T-cell (primary cell): ENCODE measurements at regions not wholly inside any gene's neighbourhood (a gene's known extent, or its start where the extent isn't known, plus 50 kb on each side); places are given as distances from the start of the nearest gene placed in this dataset.

Source experiments
- ATAC-seq, 4 experiments: fragments of 200-7000 bp in 3 of 4; fragments of 150-1000 bp in 1 of 4; cut with Tn5 transposase; replicated peaks in 1 of 4; 1 replicate in 3 of 4; 2 replicates in 1 of 4; pipeline ENCODE4 v1.10.0; 2021; ENCODE audit warnings: moderate library complexity in 3 of 4, mild to moderate bottlenecking in 2 of 4, moderate number of reproducible peaks in 1 of 4
- CTCF ChIA-PET, 2 donors: fragments of 300-600 bp; sonication (Branson Sonifier 250); formaldehyde crosslinking; loops; one replicate each; lab custom pipeline; 2022; ENCODE audit warnings: antibody characterized with exemption in 2 of 2; lab: Charles Lee
- POLR2A ChIA-PET, 2 donors: fragments of 300-600 bp; sonication (Branson Sonifier 250); formaldehyde crosslinking; loops; one replicate each; lab custom pipeline; 2022; ENCODE audit warnings: antibody characterized with exemption in 2 of 2; lab: Charles Lee
- DNase-seq, 35 experiments: peaks; one replicate each; pipeline versions ENCODE4 v3.0.0 to v3.0.0-alpha.2; 2013 to 2023
- H3K27ac ChIP-seq: one replicate; pipeline ENCODE4 v1.5.1; 2013; ENCODE audit warnings: low read length
- H3K27me3 ChIP-seq, 2 experiments: replicated peaks in 1 of 2; 1 replicate in 1 of 2; 2 replicates in 1 of 2; pipeline versions ENCODE4 v1.6.1 to v1.7.0; 2013; ENCODE audit warnings: low read length in 1 of 2, mixed read lengths in 1 of 2; ENCODE audit not compliant: control insufficient read depth in 2 of 2, insufficient read depth in 2 of 2; ENCODE audit errors: extremely low read depth in 1 of 2
- H3K36me3 ChIP-seq, 2 donors: 1 replicate in 1 of 2; 2 replicates in 1 of 2; pipeline versions ENCODE4 v1.6.1 to v1.7.0; 2013; ENCODE audit warnings: low read length in 1 of 2; ENCODE audit not compliant: control insufficient read depth in 2 of 2, insufficient read depth in 1 of 2; ENCODE audit errors: extremely low read depth in 1 of 2
- H3K4me1 ChIP-seq, 2 experiments: 1 replicate in 1 of 2; 2 replicates in 1 of 2; pipeline versions ENCODE4 v1.6.1 to v1.7.0; 2013; ENCODE audit warnings: low read length in 2 of 2, mixed read lengths in 1 of 2; ENCODE audit not compliant: insufficient read depth in 2 of 2, control insufficient read depth in 1 of 2; ENCODE audit errors: extremely low read depth in 1 of 2
- H3K4me3 ChIP-seq, 2 donors: 1 replicate in 1 of 2; 2 replicates in 1 of 2; pipeline versions ENCODE4 v1.5.1 to v1.7.0; 2013; ENCODE audit warnings: mild to moderate bottlenecking in 2 of 2, low read length in 1 of 2, moderate library complexity in 1 of 2; ENCODE audit not compliant: control insufficient read depth in 1 of 2; ENCODE audit errors: extremely low read depth in 1 of 2
- H3K9me3 ChIP-seq: 2 replicates; pipeline ENCODE4 v1.7.0; 2013
- H3K27ac Mint-ChIP-seq, 2 donors: one replicate each; pipeline ENCODE4 v1.8.0; 2020 to 2021; ENCODE audit warnings: mild to moderate bottlenecking in 2 of 2, mixed read lengths in 2 of 2
- H3K27me3 Mint-ChIP-seq, 2 donors: one replicate each; pipeline ENCODE4 v1.8.0; 2021 to 2022; ENCODE audit warnings: mixed read lengths in 2 of 2
- H3K36me3 Mint-ChIP-seq: one replicate; pipeline ENCODE4 v1.8.0; 2021; ENCODE audit warnings: mixed read lengths
- H3K4me1 Mint-ChIP-seq, 3 donors: one replicate each; pipeline ENCODE4 v1.8.0; 2020 to 2022; ENCODE audit warnings: mixed read lengths in 3 of 3, mild to moderate bottlenecking in 1 of 3
- H3K4me3 Mint-ChIP-seq, 3 donors: one replicate each; pipeline ENCODE4 v1.8.0; 2020 to 2022; ENCODE audit warnings: mild to moderate bottlenecking in 3 of 3, mixed read lengths in 3 of 3, moderate library complexity in 3 of 3
- H3K9me3 Mint-ChIP-seq, 3 donors: one replicate each; pipeline ENCODE4 v1.8.0; 2020 to 2022; ENCODE audit warnings: mixed read lengths in 3 of 3
- WGBS: methylation state at CpG from one replicate; pipeline ENCODE4 v1.1.5; 2013; ENCODE audit warnings: missing lambda C conversion rate; ENCODE audit not compliant: insufficient coverage; 5-methylcytosine and 5-hydroxymethylcytosine counted together

- no peaks in the 10 kb centered on the region for H3K4me1 ChIP-seq
- no peaks in the 10 kb centered on the region for H3K9me3 ChIP-seq
- H3K27ac ChIP-seq = no peak overlapping the region
- H3K4me3 ChIP-seq = no peak overlapping the region
- ATAC-seq (no peak), DNase-seq (no peak)
- Mint-ChIP-seq H3K9me3 (peaks cover 3 to 6% (median 4%) of the 10 kb centered on the region in 3 donors), H3K36me3 (no peaks in the 10 kb centered on the region), H3K27me3 (no peaks in the 10 kb centered on the region), H3K27ac (no peak overlapping the region), H3K4me1 (no peaks in the 10 kb centered on the region), H3K4me3 (no peak overlapping the region)
- ChIA-PET CTCF (no interaction called here), POLR2A (no interaction called here)
- H3K36me3 ChIP-seq = no peaks in the 10 kb centered on the region
- WGBS = no CpG with 5 or more reads among the region's 2 CpGs
- H3K27me3 ChIP-seq = no peaks in the 10 kb centered on the region
Measured at GRCh38 chr11:21635394-21636145, 557.3 kb upstream of the ANO5 start.

- Histone ChIP-seq H3K27ac (no peak overlapping the region), H3K4me3 (no peak overlapping the region), H3K27me3 (no peaks in the 10 kb centered on the region), H3K9me3 (no peaks in the 10 kb centered on the region), H3K36me3 (no peaks in the 10 kb centered on the region), H3K4me1 (no peaks in the 10 kb centered on the region)
- no peak overlapping the region for H3K4me3 Mint-ChIP-seq
- H3K27ac Mint-ChIP-seq = no peak overlapping the region
- H3K27me3 Mint-ChIP-seq = no peaks in the 10 kb centered on the region
- ChIA-PET CTCF (no interaction called here), POLR2A (no interaction called here)
- H3K36me3 Mint-ChIP-seq = no peaks in the 10 kb centered on the region
- H3K4me1 Mint-ChIP-seq = no peaks in the 10 kb centered on the region
- peaks cover 0 to 6% (median 0%) of the 10 kb centered on the region in 3 donors for H3K9me3 Mint-ChIP-seq
- DNase-seq (no peak), ATAC-seq (no peak)
Measured at GRCh38 chr11:21636561-21636960, 556.3 kb upstream of the ANO5 start.

GRCh38 chr11:21640491-21640890, 552.4 kb upstream of the ANO5 start:
- Mint-ChIP-seq H3K27me3 (no peaks in the 10 kb centered on the region), H3K36me3 (no peaks in the 10 kb centered on the region), H3K27ac (no peak overlapping the region), H3K9me3 (peaks cover 3 to 21% (median 11%) of the 10 kb centered on the region in 3 donors), H3K4me1 (no peaks in the 10 kb centered on the region), H3K4me3 (no peak overlapping the region)
- Histone ChIP-seq H3K36me3 (no peaks in the 10 kb centered on the region), H3K27ac (no peak overlapping the region), H3K27me3 (no peaks in the 10 kb centered on the region), H3K4me3 (no peak overlapping the region), H3K4me1 (no peaks in the 10 kb centered on the region), H3K9me3 (no peaks in the 10 kb centered on the region)
- ATAC-seq (no peak), DNase-seq (no peak)
- WGBS = no CpG with 5 or more reads among the region's 1 CpG
- CTCF ChIA-PET = no interaction called here
- POLR2A ChIA-PET = no interaction called here

- CTCF ChIA-PET = no interaction called here
- no peak for DNase-seq
- H3K9me3 ChIP-seq = no peaks in the 10 kb centered on the region
- no peaks in the 10 kb centered on the region for H3K4me1 ChIP-seq
- no peaks in the 10 kb centered on the region for H3K4me1 Mint-ChIP-seq
- POLR2A ChIA-PET = no interaction called here
- no peak for ATAC-seq
- H3K27ac Mint-ChIP-seq = no peak overlapping the region
- H3K4me3 Mint-ChIP-seq = no peak overlapping the region
- no peaks in the 10 kb centered on the region for H3K27me3 Mint-ChIP-seq
- no peak overlapping the region for H3K4me3 ChIP-seq
- H3K36me3 ChIP-seq = no peaks in the 10 kb centered on the region
- H3K27ac ChIP-seq = no peak overlapping the region
- peaks cover 5 to 26% (median 11%) of the 10 kb centered on the region in 3 donors for H3K9me3 Mint-ChIP-seq
- no CpG with 5 or more reads among the region's 3 CpGs for WGBS
- H3K27me3 ChIP-seq = no peaks in the 10 kb centered on the region
- H3K36me3 Mint-ChIP-seq = no peaks in the 10 kb centered on the region
Measured at GRCh38 chr11:21641869-21642268, 551.0 kb upstream of the ANO5 start.

GRCh38 chr11:21646351-21646750, 546.5 kb upstream of the ANO5 start:
- ATAC-seq (no peak), DNase-seq (no peak)
- CTCF ChIA-PET = no interaction called here
- Histone ChIP-seq H3K27me3 (no peaks in the 10 kb centered on the region), H3K4me3 (no peak overlapping the region), H3K27ac (no peak overlapping the region), H3K4me1 (no peaks in the 10 kb centered on the region), H3K9me3 (no peaks in the 10 kb centered on the region), H3K36me3 (no peaks in the 10 kb centered on the region)
- no peaks in the 10 kb centered on the region for H3K36me3 Mint-ChIP-seq
- POLR2A ChIA-PET = no interaction called here
- no CpG with 5 or more reads among the region's 1 CpG for WGBS
- H3K27me3 Mint-ChIP-seq = no peaks in the 10 kb centered on the region
- H3K27ac Mint-ChIP-seq = no peak overlapping the region
- no peak overlapping the region for H3K4me3 Mint-ChIP-seq
- no peaks in the 10 kb centered on the region for H3K4me1 Mint-ChIP-seq
- H3K9me3 Mint-ChIP-seq = peaks cover 5 to 35% (median 17%) of the 10 kb centered on the region in 3 donors

GRCh38 chr11:21650961-21651360, 541.9 kb upstream of the ANO5 start:
- H3K27ac ChIP-seq = no peak overlapping the region
- POLR2A ChIA-PET = no interaction called here

More at GRCh38 chr11:21650961-21651360, 541.9 kb upstream of the ANO5 start:
- no peaks in the 10 kb centered on the region for H3K27me3 ChIP-seq
- no peaks in the 10 kb centered on the region for H3K4me1 Mint-ChIP-seq
- H3K4me3 ChIP-seq = no peak overlapping the region
- H3K27ac Mint-ChIP-seq = no peak overlapping the region
- ATAC-seq (no peak), DNase-seq (no peak)
- no peaks in the 10 kb centered on the region for H3K9me3 ChIP-seq
- peaks cover 2 to 29% (median 5%) of the 10 kb centered on the region in 3 donors for H3K9me3 Mint-ChIP-seq
- CTCF ChIA-PET = interaction anchor here in 1 of 2 donors (0.8 kb wide), 1 partner anchor 39 kb away, joined by 3 read pairs; no protein-coding TSS in a partner anchor
- no CpG with 5 or more reads among the region's 1 CpG for WGBS
- H3K27me3 Mint-ChIP-seq = no peaks in the 10 kb centered on the region
- H3K4me3 Mint-ChIP-seq = no peak overlapping the region
- no peaks in the 10 kb centered on the region for H3K4me1 ChIP-seq
- H3K36me3 Mint-ChIP-seq = no peaks in the 10 kb centered on the region
- H3K36me3 ChIP-seq = no peaks in the 10 kb centered on the region
